Suprapubic skin (tissue), 4 donors: ENCODE measurements at regions not wholly inside any gene's neighbourhood (a gene's known extent, or its start where the extent isn't known, plus 50 kb on each side); places are given as distances from the start of the nearest gene placed in this dataset.

Source experiments
- DNase-seq, 2 donors: peaks; one replicate each; pipeline ENCODE4 v3.0.0-alpha.2; 2019; ENCODE audit warnings: low spot score in 2 of 2
- H3K27ac ChIP-seq: fragments of 200-600 bp; sonication (generic); one replicate; pipeline ENCODE4 v1.5.1; 2019
- H3K27me3 ChIP-seq: fragments of 200-600 bp; sonication (generic); one replicate; pipeline ENCODE4 v1.5.1; 2019
- H3K36me3 ChIP-seq: fragments of 200-600 bp; sonication (generic); one replicate; pipeline ENCODE4 v1.5.1; 2019
- H3K4me1 ChIP-seq: fragments of 200-600 bp; sonication (generic); one replicate; pipeline ENCODE4 v1.5.1; 2019
- H3K4me3 ChIP-seq: fragments of 200-600 bp; sonication (generic); one replicate; pipeline ENCODE4 v1.5.1; 2019; ENCODE audit warnings: mild to moderate bottlenecking
- H3K9me3 ChIP-seq: fragments of 200-600 bp; sonication (generic); one replicate; pipeline ENCODE4 v1.5.1; 2019
- EP300 ChIP-seq: sonication (generic); formaldehyde crosslinking; IDR thresholded peaks from one replicate; pipeline ENCODE4 v1.6.1; 2017; ENCODE audit warnings: antibody characterized with exemption
- POLR2A ChIP-seq, 2 donors: fragments of 450-650 bp; IDR thresholded peaks; one replicate each; pipeline ENCODE4 v1.6.1; 2017; ENCODE audit warnings: antibody characterized with exemption in 2 of 2, mild to moderate bottlenecking in 2 of 2, moderate library complexity in 2 of 2
- POLR2AphosphoS5 ChIP-seq, 3 donors: sonication (generic); formaldehyde crosslinking; IDR thresholded peaks; one replicate each; pipeline ENCODE4 v1.6.1; 2017; ENCODE audit warnings: antibody characterized with exemption in 3 of 3
- WGBS: methylation state at CpG from one replicate; pipeline ENCODE4 v1.1.5; 2018; 5-methylcytosine and 5-hydroxymethylcytosine counted together
- TF ChIP-seq, protein P1 (sequence below), 2 donors: fragments of 200-600 bp in 1 of 2; fragments of 450-650 bp in 1 of 2; sonication (generic) in 1 of 2; IDR thresholded peaks; one replicate each; pipeline ENCODE4 v1.5.1; 2016 to 2019; ENCODE audit warnings: antibody characterized with exemption in 2 of 2, mild to moderate bottlenecking in 1 of 2, moderate library complexity in 1 of 2

DNA sequence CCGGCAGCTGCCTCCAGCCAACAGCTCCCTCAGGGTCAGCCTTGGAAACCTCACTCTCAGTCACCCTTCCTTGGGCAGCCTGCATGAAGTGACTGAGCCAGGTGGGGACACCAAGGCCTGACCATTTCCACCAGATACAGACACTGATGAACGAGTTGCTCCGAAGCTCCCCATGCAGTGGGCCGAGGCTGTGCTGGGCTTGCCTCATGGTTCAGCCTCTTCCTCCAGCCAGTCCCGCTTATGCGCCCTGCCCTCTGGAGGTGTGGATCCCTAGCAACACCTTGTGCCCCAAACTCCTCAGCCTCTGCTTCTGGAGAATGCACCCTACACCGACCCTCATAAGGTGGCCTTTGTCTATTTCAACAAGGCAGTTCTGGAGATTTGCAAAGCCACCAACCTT is 236.0 kb downstream of the RRAGC start:
- Histone ChIP-seq H3K4me3 (no peak overlapping the region), H3K27me3 (peaks cover 5% of the 10 kb centered on the region), H3K36me3 (no peaks in the 10 kb centered on the region), H3K4me1 (no peaks in the 10 kb centered on the region), H3K27ac (no peak overlapping the region), H3K9me3 (no peaks in the 10 kb centered on the region)
- no peak for TF ChIP-seq POLR2AphosphoS5 (IDR thresholded peaks at IDR 0.05)
- TF ChIP-seq EP300 = no peak
- TF ChIP-seq POLR2A (IDR thresholded peaks at IDR 0.05) = no peak
- TF ChIP-seq, protein P1, sequence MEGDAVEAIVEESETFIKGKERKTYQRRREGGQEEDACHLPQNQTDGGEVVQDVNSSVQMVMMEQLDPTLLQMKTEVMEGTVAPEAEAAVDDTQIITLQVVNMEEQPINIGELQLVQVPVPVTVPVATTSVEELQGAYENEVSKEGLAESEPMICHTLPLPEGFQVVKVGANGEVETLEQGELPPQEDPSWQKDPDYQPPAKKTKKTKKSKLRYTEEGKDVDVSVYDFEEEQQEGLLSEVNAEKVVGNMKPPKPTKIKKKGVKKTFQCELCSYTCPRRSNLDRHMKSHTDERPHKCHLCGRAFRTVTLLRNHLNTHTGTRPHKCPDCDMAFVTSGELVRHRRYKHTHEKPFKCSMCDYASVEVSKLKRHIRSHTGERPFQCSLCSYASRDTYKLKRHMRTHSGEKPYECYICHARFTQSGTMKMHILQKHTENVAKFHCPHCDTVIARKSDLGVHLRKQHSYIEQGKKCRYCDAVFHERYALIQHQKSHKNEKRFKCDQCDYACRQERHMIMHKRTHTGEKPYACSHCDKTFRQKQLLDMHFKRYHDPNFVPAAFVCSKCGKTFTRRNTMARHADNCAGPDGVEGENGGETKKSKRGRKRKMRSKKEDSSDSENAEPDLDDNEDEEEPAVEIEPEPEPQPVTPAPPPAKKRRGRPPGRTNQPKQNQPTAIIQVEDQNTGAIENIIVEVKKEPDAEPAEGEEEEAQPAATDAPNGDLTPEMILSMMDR (IDR thresholded peaks at IDR 0.05) = no peak
- DNase-seq = no peak
- WGBS = 88% methylated on average over 7 of the region's 7 CpGs

DNA sequence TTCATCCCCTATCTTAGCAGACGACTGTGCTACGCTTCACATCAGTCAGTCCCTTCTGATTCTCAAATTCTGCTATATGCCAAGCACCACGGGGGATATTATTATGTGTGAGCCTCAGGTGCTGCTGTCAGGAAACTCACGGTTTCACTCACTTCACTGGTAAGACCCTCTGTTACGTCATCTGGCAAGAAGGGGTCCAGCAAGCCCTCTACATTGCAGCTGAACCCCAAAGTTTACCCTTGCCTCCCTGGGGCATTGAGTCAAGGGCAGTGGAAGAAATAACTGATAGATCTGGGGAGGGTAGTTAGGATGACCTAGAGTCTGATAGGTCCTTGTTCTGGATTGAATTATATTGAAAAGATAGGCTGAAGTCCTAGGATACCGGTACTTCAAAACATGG is 237.4 kb downstream of the RRAGC start:
- no peak for DNase-seq
- WGBS = 89% methylated on average over 6 of the region's 6 CpGs
- no peak overlapping the region for H3K4me3 ChIP-seq
- no peak overlapping the region for H3K27ac ChIP-seq
- H3K27me3 ChIP-seq = peaks cover 10% of the 10 kb centered on the region
- H3K36me3 ChIP-seq = no peaks in the 10 kb centered on the region
- TF ChIP-seq POLR2AphosphoS5 (IDR thresholded peaks at IDR 0.05) = no peak
- no peak for TF ChIP-seq EP300
- TF ChIP-seq POLR2A (IDR thresholded peaks at IDR 0.05) = no peak
- TF ChIP-seq, protein P1 (IDR thresholded peaks at IDR 0.05) = no peak
- H3K4me1 ChIP-seq = no peaks in the 10 kb centered on the region
- no peaks in the 10 kb centered on the region for H3K9me3 ChIP-seq

DNA sequence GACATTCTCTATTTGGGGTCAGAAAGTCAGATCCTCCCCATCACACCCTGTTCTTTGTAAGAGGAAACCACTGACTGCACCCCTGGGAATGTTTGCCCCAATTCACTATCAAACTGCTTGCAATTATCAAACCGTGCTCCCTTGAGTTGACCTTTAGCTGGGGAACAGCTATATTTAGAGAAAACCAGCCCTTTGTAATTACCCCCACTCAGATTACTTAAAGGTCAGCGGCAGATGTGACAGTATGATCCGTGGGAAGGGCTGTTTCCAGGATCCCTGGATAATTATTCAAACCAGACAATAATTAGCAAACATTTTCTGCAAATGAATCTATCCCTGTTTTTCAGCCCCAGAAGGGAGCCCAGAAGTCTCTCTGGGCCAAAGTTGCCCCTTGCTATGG is 242.7 kb downstream of the RRAGC start:
- H3K4me3 ChIP-seq = no peak overlapping the region
- no peak for DNase-seq
- 50% methylated on average over 3 of the region's 3 CpGs for WGBS

DNA sequence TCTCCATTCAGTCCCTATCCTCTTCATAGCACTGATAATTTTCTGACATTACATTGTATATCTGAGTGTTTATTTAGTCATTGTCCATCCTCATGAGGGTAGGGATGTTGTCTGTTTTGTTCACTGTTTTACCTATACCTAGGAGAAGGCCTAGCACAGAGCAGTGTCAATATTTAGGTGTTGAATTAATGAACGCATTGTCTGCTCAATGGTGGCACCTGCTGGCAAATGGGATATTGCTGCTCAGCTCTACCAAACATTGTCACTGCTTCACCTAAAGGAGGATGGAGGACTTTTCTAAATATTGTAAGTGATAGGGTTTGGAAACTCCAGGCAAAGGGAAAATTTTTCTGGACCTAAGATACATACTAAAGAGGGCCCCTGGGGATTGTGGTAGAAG is 243.9 kb downstream of the RRAGC start:
- Histone ChIP-seq H3K36me3 (no peaks in the 10 kb centered on the region), H3K27ac (no peak overlapping the region), H3K4me1 (no peaks in the 10 kb centered on the region), H3K4me3 (no peak overlapping the region), H3K9me3 (no peaks in the 10 kb centered on the region), H3K27me3 (peaks cover 33% of the 10 kb centered on the region)
- TF ChIP-seq POLR2AphosphoS5 (IDR thresholded peaks at IDR 0.05) = no peak
- TF ChIP-seq, protein P1 (IDR thresholded peaks at IDR 0.05) = no peak
- TF ChIP-seq EP300 = no peak
- TF ChIP-seq POLR2A (IDR thresholded peaks at IDR 0.05) = no peak
- 88% methylated on average over 1 of the region's 1 CpG for WGBS
- DNase-seq = no peak

More for the DNA sequence above, 242.7 kb downstream of the RRAGC start:
- peaks cover 29% of the 10 kb centered on the region for H3K27me3 ChIP-seq
- H3K36me3 ChIP-seq = no peaks in the 10 kb centered on the region
- H3K9me3 ChIP-seq = no peaks in the 10 kb centered on the region
- TF ChIP-seq, protein P1 (IDR thresholded peaks at IDR 0.05) = no peak
- no peak for TF ChIP-seq POLR2AphosphoS5 (IDR thresholded peaks at IDR 0.05)
- H3K4me1 ChIP-seq = no peaks in the 10 kb centered on the region
- no peak overlapping the region for H3K27ac ChIP-seq

DNA sequence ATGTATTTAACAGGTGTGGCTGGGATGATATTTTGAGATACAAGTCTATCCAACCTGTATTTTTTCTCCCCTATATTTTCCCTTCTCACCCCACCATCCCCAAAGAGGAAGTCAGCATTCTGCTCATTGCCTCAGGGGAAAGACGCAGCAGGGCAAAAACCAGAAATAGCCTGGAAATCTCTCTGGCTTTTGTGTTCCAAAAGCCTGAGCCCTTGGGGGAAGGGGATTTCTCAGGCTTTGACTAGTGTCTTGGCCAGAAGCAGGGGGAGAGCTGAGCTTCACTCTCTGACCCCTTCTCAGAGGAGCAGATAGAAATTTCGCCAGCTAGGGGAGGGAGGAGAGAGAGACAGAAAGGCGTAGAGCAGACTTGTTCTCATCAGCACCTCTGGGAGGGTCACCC is 244.7 kb downstream of the RRAGC start:
- no peak for DNase-seq
- Histone ChIP-seq H3K4me3 (no peak overlapping the region), H3K27ac (no peak overlapping the region), H3K4me1 (no peaks in the 10 kb centered on the region), H3K36me3 (no peaks in the 10 kb centered on the region), H3K27me3 (peaks cover 33% of the 10 kb centered on the region), H3K9me3 (no peaks in the 10 kb centered on the region)
- 59% methylated on average over 3 of the region's 3 CpGs for WGBS
- no peak for TF ChIP-seq POLR2AphosphoS5 (IDR thresholded peaks at IDR 0.05)
- TF ChIP-seq, protein P1 (IDR thresholded peaks at IDR 0.05) = no peak
- TF ChIP-seq EP300 = no peak
